Neural crest cell (in vitro differentiated cells): ENCODE measurements at regions not wholly inside any gene's neighbourhood (a gene's known extent, or its start where the extent isn't known, plus 50 kb on each side); places are given as distances from the start of the nearest gene placed in this dataset.

ENCODE experiments used
- DNase-seq: peaks from one replicate; pipeline ENCODE4 v3.0.0; 2021; ENCODE audit warnings: low read depth, mixed read lengths, low spot score
- H3K27ac Mint-ChIP-seq: one replicate; pipeline ENCODE4 v1.8.0; 2021; ENCODE audit warnings: mild to moderate bottlenecking, mixed read lengths; ENCODE audit not compliant: unreplicated experiment
- H3K27me3 Mint-ChIP-seq: 2 replicates; pipeline ENCODE4 v1.8.0; 2021; ENCODE audit warnings: low read depth, mild to moderate bottlenecking, mixed read lengths
- H3K36me3 Mint-ChIP-seq: 2 replicates; pipeline ENCODE4 v1.8.0; 2021; ENCODE audit warnings: low read depth, mild to moderate bottlenecking, mixed read lengths
- H3K4me1 Mint-ChIP-seq: 2 replicates; pipeline ENCODE4 v1.8.0; 2021; ENCODE audit warnings: mixed read lengths
- H3K4me3 Mint-ChIP-seq: one replicate; pipeline ENCODE4 v1.8.0; 2021; ENCODE audit warnings: mild to moderate bottlenecking, mixed read lengths
- H3K9me3 Mint-ChIP-seq: 2 replicates; pipeline ENCODE4 v1.8.0; 2021; ENCODE audit warnings: mixed read lengths
- TF ChIP-seq, protein P1 (sequence below): fragments of 200-600 bp; sonication (generic); conservative IDR thresholded peaks from 2 replicates; pipeline ENCODE4 v1.5.0; 2021; ENCODE audit warnings: antibody characterized with exemption, mild to moderate bottlenecking

GRCh38 chr2:147509821-147510220 is 335.0 kb upstream of the ACVR2A start:
- Mint-ChIP-seq H3K36me3 (no peaks in the 10 kb centered on the region), H3K27me3 (no peaks in the 10 kb centered on the region), H3K4me1 (peaks cover 22% of the 10 kb centered on the region), H3K27ac (no peak overlapping the region), H3K4me3 (no peak overlapping the region), H3K9me3 (no peaks in the 10 kb centered on the region)
- DNase-seq: no peak
- TF ChIP-seq, protein P1, sequence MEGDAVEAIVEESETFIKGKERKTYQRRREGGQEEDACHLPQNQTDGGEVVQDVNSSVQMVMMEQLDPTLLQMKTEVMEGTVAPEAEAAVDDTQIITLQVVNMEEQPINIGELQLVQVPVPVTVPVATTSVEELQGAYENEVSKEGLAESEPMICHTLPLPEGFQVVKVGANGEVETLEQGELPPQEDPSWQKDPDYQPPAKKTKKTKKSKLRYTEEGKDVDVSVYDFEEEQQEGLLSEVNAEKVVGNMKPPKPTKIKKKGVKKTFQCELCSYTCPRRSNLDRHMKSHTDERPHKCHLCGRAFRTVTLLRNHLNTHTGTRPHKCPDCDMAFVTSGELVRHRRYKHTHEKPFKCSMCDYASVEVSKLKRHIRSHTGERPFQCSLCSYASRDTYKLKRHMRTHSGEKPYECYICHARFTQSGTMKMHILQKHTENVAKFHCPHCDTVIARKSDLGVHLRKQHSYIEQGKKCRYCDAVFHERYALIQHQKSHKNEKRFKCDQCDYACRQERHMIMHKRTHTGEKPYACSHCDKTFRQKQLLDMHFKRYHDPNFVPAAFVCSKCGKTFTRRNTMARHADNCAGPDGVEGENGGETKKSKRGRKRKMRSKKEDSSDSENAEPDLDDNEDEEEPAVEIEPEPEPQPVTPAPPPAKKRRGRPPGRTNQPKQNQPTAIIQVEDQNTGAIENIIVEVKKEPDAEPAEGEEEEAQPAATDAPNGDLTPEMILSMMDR: no peak

DNA sequence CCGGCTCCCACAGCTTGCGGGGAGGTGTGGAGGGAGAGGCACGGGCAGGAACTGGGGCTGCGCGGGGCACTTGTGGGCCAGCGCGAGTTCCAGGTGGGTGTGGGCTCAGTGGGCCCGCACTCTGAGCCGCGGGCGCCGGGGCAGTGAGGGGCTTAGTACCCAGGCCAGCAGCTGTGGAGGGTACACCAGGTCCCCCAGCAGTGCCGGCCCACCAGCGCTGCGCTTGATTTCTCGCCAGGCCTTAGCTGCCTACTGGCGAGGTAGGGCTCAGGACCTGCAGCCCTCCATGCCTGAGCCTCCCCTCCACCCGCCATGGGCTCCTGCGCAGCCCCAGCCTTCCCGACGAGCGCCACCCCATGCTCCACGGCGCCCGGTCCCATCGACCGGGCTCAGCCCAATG is 337.9 kb upstream of the ACVR2A start:
- TF ChIP-seq, protein P1: no peak
- H3K4me3 Mint-ChIP-seq: no peak overlapping the region
- no peak overlapping the region for H3K27ac Mint-ChIP-seq
- no peaks in the 10 kb centered on the region for H3K9me3 Mint-ChIP-seq
- no peaks in the 10 kb centered on the region for H3K36me3 Mint-ChIP-seq
- H3K27me3 Mint-ChIP-seq: no peaks in the 10 kb centered on the region
- DNase-seq: no peak
- peaks cover 12% of the 10 kb centered on the region for H3K4me1 Mint-ChIP-seq

DNA sequence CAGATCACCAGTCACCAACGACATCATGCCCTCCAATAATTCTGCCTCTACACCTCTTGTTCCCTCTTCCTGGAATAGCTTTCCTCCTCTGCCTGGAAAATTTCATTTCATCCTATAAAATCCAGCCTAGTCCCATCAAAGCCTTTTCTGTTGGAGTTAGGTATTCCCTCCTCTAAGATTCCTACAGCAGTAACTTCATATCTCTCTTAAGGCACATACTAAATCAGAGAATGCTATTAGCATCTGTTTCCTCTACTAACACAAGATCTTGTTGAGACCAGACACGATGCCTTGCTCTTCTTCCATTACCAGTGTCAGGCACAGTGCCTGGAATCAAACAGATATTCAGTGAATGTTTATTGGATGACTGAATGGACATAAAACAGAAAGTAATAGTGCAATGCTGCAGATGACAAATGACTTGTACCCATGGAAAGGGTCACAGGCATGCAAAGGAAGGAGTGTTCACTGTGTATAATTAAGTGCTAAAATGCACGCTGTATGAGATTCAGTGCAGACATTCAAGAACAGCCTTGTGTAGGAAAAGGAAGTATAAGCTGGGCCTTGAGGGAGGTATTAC is 342.0 kb upstream of the ACVR2A start:
- H3K4me3 Mint-ChIP-seq: no peak overlapping the region
- no peaks in the 10 kb centered on the region for H3K36me3 Mint-ChIP-seq
- no peaks in the 10 kb centered on the region for H3K9me3 Mint-ChIP-seq
- H3K4me1 Mint-ChIP-seq: peaks cover 16% of the 10 kb centered on the region
- TF ChIP-seq, protein P1: no peak
- H3K27ac Mint-ChIP-seq: no peak overlapping the region
- no peaks in the 10 kb centered on the region for H3K27me3 Mint-ChIP-seq
- DNase-seq: no peak

DNA sequence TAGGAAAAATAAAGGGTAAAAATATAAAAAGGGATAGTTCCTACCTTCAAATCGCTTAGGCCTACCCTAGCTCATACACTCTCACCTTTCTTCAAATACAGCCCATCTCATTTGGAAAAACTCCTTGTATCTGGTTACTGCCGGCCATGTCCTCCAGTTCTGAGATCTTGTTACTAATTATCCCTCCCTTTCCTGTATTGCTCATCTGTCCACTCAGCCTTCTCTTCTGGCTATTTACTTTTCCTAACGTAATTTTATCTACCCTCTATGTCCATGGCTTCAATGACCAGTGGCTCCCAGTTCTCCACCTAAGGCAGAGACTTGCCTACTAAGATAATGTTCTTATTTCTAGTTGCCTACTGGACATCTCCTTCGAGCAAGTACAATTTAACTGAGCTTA is 342.9 kb upstream of the ACVR2A start:
- H3K9me3 Mint-ChIP-seq: no peaks in the 10 kb centered on the region
- H3K36me3 Mint-ChIP-seq: no peaks in the 10 kb centered on the region
- peaks cover 16% of the 10 kb centered on the region for H3K4me1 Mint-ChIP-seq
- TF ChIP-seq, protein P1: no peak
- no peak for DNase-seq
- H3K4me3 Mint-ChIP-seq: no peak overlapping the region
- no peaks in the 10 kb centered on the region for H3K27me3 Mint-ChIP-seq
- no peak overlapping the region for H3K27ac Mint-ChIP-seq

- TF ChIP-seq, protein P1: no peak
- no peak for DNase-seq
- Mint-ChIP-seq H3K27me3 (no peaks in the 10 kb centered on the region), H3K9me3 (no peaks in the 10 kb centered on the region), H3K4me1 (peaks cover 16% of the 10 kb centered on the region), H3K4me3 (no peak overlapping the region), H3K36me3 (no peaks in the 10 kb centered on the region), H3K27ac (no peak overlapping the region)
Observed at GRCh38 chr2:147500819-147501395, 343.9 kb upstream of the ACVR2A start.
